PFSK-1 (cell line): ENCODE measurements at regions not wholly inside any gene's neighbourhood (a gene's known extent, or its start where the extent isn't known, plus 50 kb on each side); places are given as distances from the start of the nearest gene placed in this dataset.

Experiments used
- FOXP2 ChIP-seq: optimal IDR thresholded peaks from 2 replicates; pipeline ENCODE3; 2011; ENCODE audit warnings: borderline replicate concordance, control low read depth, inconsistent platforms; ENCODE audit not compliant: insufficient read depth; ENCODE audit errors: extremely low read length, extremely low read depth
- POLR2AphosphoS5 ChIP-seq: IDR thresholded peaks from 2 replicates; pipeline ENCODE4 v1.6.1; 2012; ENCODE audit warnings: low read depth, mild to moderate bottlenecking, control low read depth, low read length, moderate library complexity
- SIN3A ChIP-seq: IDR thresholded peaks from 2 replicates; pipeline ENCODE4 v1.6.1; 2012; ENCODE audit warnings: mild to moderate bottlenecking, low read length, moderate library complexity, borderline replicate concordance; ENCODE audit not compliant: insufficient read depth
- TAF1 ChIP-seq: IDR thresholded peaks from 2 replicates; pipeline ENCODE4 v1.6.1; 2012; ENCODE audit warnings: low read length, control low read depth, borderline replicate concordance; ENCODE audit not compliant: insufficient read depth
- TF ChIP-seq, protein P1 (sequence below), 2 experiments: IDR thresholded peaks; 2 replicates each; pipeline versions ENCODE4 v1.6.1 to v1.8.0; 2011 to 2012; ENCODE audit warnings: low read depth in 2 of 2, low read length in 2 of 2, control low read depth in 1 of 2, inconsistent platforms in 1 of 2, mild to moderate bottlenecking in 1 of 2, moderate library complexity in 1 of 2; ENCODE audit not compliant: insufficient read depth in 1 of 2

- no peak for TF ChIP-seq FOXP2
- TF ChIP-seq SIN3A: no peak
- TF ChIP-seq, protein P1, sequence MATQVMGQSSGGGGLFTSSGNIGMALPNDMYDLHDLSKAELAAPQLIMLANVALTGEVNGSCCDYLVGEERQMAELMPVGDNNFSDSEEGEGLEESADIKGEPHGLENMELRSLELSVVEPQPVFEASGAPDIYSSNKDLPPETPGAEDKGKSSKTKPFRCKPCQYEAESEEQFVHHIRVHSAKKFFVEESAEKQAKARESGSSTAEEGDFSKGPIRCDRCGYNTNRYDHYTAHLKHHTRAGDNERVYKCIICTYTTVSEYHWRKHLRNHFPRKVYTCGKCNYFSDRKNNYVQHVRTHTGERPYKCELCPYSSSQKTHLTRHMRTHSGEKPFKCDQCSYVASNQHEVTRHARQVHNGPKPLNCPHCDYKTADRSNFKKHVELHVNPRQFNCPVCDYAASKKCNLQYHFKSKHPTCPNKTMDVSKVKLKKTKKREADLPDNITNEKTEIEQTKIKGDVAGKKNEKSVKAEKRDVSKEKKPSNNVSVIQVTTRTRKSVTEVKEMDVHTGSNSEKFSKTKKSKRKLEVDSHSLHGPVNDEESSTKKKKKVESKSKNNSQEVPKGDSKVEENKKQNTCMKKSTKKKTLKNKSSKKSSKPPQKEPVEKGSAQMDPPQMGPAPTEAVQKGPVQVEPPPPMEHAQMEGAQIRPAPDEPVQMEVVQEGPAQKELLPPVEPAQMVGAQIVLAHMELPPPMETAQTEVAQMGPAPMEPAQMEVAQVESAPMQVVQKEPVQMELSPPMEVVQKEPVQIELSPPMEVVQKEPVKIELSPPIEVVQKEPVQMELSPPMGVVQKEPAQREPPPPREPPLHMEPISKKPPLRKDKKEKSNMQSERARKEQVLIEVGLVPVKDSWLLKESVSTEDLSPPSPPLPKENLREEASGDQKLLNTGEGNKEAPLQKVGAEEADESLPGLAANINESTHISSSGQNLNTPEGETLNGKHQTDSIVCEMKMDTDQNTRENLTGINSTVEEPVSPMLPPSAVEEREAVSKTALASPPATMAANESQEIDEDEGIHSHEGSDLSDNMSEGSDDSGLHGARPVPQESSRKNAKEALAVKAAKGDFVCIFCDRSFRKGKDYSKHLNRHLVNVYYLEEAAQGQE (IDR thresholded peaks at IDR 0.05; ENCODE audit: insufficient read depth in 1 of 2, low read depth in 2 of 2, low read length in 2 of 2): no peak
- TF ChIP-seq POLR2AphosphoS5: no peak
- no peak for TF ChIP-seq TAF1
These were observed 206.1 kb downstream of the WDR11 start for GRCh38 chr10:121057269-121057668.

- TF ChIP-seq, protein P1 (IDR thresholded peaks at IDR 0.05; ENCODE audit: insufficient read depth in 1 of 2, low read depth in 2 of 2, low read length in 2 of 2): no peak
- no peak for TF ChIP-seq POLR2AphosphoS5
- no peak for TF ChIP-seq TAF1
- no peak for TF ChIP-seq FOXP2
- no peak for TF ChIP-seq SIN3A
These were observed 206.9 kb downstream of the WDR11 start for GRCh38 chr10:121058082-121058481.

GRCh38 chr10:121059351-121059750 lies 208.2 kb downstream of the WDR11 start:
- TF ChIP-seq FOXP2: no peak
- TF ChIP-seq, protein P1 (IDR thresholded peaks at IDR 0.05; ENCODE audit: insufficient read depth in 1 of 2, low read depth in 2 of 2, low read length in 2 of 2): no peak
- no peak for TF ChIP-seq SIN3A
- TF ChIP-seq POLR2AphosphoS5: no peak
- no peak for TF ChIP-seq TAF1

GRCh38 chr10:121062115-121062514 lies 211.0 kb downstream of the WDR11 start:
- TF ChIP-seq POLR2AphosphoS5 (no peak), TAF1 (no peak), SIN3A (no peak)
- TF ChIP-seq, protein P1 (IDR thresholded peaks at IDR 0.05; ENCODE audit: insufficient read depth in 1 of 2, low read depth in 2 of 2, low read length in 2 of 2): no peak

DNA sequence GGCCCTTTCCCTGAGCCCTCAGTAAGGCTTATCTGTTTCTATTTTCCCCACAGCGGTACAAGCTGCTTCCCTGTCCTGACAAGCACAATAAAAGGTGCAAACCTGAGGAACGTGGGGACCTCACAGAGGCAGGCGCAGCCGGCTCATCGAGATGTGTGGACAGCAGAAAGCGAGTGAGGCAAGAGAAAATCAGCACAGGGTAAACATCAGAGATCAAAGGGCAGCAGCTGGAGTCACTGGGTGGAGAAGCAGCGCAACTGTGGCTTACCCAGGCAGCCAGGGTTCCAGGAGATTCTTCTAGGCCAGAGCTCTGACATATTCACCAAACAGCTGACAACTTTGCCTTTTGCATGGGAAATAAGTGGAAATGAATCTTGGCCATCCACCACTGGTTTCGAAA lies 212.6 kb downstream of the WDR11 start:
- TF ChIP-seq TAF1 (no peak), SIN3A (no peak), FOXP2 (no peak), POLR2AphosphoS5 (no peak)
- TF ChIP-seq, protein P1 (IDR thresholded peaks at IDR 0.05; ENCODE audit: insufficient read depth in 1 of 2, low read depth in 2 of 2, low read length in 2 of 2): no peak
